Naive thymus-derived CD4-positive, alpha-beta T cell (primary cell): ENCODE measurements at regions not wholly inside any gene's neighbourhood (a gene's known extent, or its start where the extent isn't known, plus 50 kb on each side); places are given as distances from the start of the nearest gene placed in this dataset.

ENCODE experiments used
- ATAC-seq: fragments of 150-1000 bp; cut with Tn5 transposase; 2 replicates; pipeline ENCODE4 v1.10.0; 2021; ENCODE audit warnings: mild to moderate bottlenecking, moderate library complexity
- CTCF ChIA-PET: fragments of 350-600 bp; sonication (Branson Sonifier 250); formaldehyde crosslinking; loops from one replicate; lab custom pipeline; 2021; ENCODE audit warnings: antibody characterized with exemption; lab: Charles Lee
- POLR2A ChIA-PET: fragments of 350-600 bp; sonication (Branson Sonifier 250); formaldehyde crosslinking; loops from one replicate; lab custom pipeline; 2021; ENCODE audit warnings: antibody characterized with exemption, inconsistent platforms; lab: Charles Lee
- DNase-seq, 9 donors: peaks; one replicate each; pipeline versions ENCODE4 v3.0.0 to v3.0.0-alpha.2; 2020 to 2022; ENCODE audit warnings: mixed read lengths in 1 of 9
- H3K27ac ChIP-seq: one replicate; pipeline ENCODE4 v1.7.0; 2013; ENCODE audit warnings: mild to moderate bottlenecking, low read depth, low read length, moderate library complexity
- H3K27me3 ChIP-seq, 2 donors: one replicate each; pipeline ENCODE4 v1.7.0; 2013; ENCODE audit warnings: low read length in 2 of 2, mild to moderate bottlenecking in 2 of 2, moderate library complexity in 2 of 2; ENCODE audit not compliant: control insufficient read depth in 2 of 2, insufficient read depth in 2 of 2
- H3K36me3 ChIP-seq, 3 experiments: 1 replicate in 2 of 3; 2 replicates in 1 of 3; pipeline ENCODE4 v1.7.0; 2013; ENCODE audit warnings: low read length in 3 of 3, mild to moderate bottlenecking in 3 of 3, moderate library complexity in 1 of 3; ENCODE audit not compliant: insufficient read depth in 3 of 3, control insufficient read depth in 2 of 3
- H3K4me1 ChIP-seq, 2 donors: one replicate each; pipeline ENCODE4 v1.7.0; 2013; ENCODE audit warnings: low read length in 2 of 2, mild to moderate bottlenecking in 2 of 2, moderate library complexity in 1 of 2; ENCODE audit not compliant: control insufficient read depth in 2 of 2, insufficient read depth in 2 of 2
- H3K4me3 ChIP-seq: 2 replicates; pipeline ENCODE4 v1.7.0; 2013; ENCODE audit warnings: mild to moderate bottlenecking, low read length
- H3K9me3 ChIP-seq, 3 experiments: 1 replicate in 2 of 3; 2 replicates in 1 of 3; pipeline ENCODE4 v1.7.0; 2013; ENCODE audit warnings: low read length in 3 of 3; ENCODE audit not compliant: control insufficient read depth in 2 of 3
- H3K27ac Mint-ChIP-seq, 9 donors: one replicate each; pipeline ENCODE4 v1.8.0; 2020 to 2022; ENCODE audit warnings: mixed read lengths in 9 of 9, mild to moderate bottlenecking in 8 of 9, moderate library complexity in 5 of 9, inconsistent platforms in 2 of 9
- H3K27me3 Mint-ChIP-seq, 5 donors: one replicate each; pipeline ENCODE4 v1.8.0; 2021 to 2022; ENCODE audit warnings: mixed read lengths in 5 of 5, mild to moderate bottlenecking in 1 of 5
- H3K36me3 Mint-ChIP-seq, 5 donors: one replicate each; pipeline ENCODE4 v1.8.0; 2020 to 2022; ENCODE audit warnings: mixed read lengths in 5 of 5, mild to moderate bottlenecking in 3 of 5, inconsistent platforms in 1 of 5
- H3K4me1 Mint-ChIP-seq, 7 donors: one replicate each; pipeline ENCODE4 v1.8.0; 2020 to 2022; ENCODE audit warnings: mixed read lengths in 7 of 7, mild to moderate bottlenecking in 3 of 7, inconsistent platforms in 1 of 7
- H3K4me3 Mint-ChIP-seq, 10 donors: one replicate each; pipeline ENCODE4 v1.8.0; 2020 to 2022; ENCODE audit warnings: mild to moderate bottlenecking in 10 of 10, mixed read lengths in 10 of 10, moderate library complexity in 6 of 10, inconsistent platforms in 2 of 10
- H3K9me3 Mint-ChIP-seq, 11 donors: one replicate each; pipeline ENCODE4 v1.8.0; 2020 to 2022; ENCODE audit warnings: mixed read lengths in 11 of 11, mild to moderate bottlenecking in 4 of 11, inconsistent platforms in 1 of 11, moderate library complexity in 1 of 11
- intact Hi-C, 2 donors: fragments of 100-400 bp; cut with micrococcal nuclease; formaldehyde crosslinking; loops; one replicate each; pipeline ENCODE4 v1.15.1; 2023

DNA sequence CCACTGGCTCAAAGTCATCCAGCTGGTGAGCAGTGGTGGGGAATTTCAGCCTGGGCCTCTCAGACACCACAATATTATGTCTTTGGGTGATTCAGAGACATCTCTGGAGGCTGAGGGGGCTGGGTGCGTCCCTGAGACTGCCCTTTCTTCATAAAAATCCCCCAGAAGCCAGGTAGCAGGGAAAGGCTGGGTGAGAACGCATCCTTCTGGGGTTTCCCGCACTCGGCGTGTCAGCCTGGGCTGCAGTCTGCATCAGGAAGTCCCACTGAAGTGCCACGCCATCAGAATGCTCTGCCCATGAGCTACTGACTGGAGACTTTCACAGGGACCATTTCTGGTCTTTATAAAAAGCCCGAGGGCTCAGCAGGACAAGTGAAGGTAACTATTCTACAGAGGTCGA lies 148.8 kb upstream of the SLC6A11 start:
- POLR2A ChIA-PET, result no interaction called here
- intact Hi-C loops, result no loop called here
- H3K36me3 Mint-ChIP-seq, result no peaks in the 10 kb centered on the region
- Histone ChIP-seq H3K27ac (no peak overlapping the region), H3K4me3 (no peak overlapping the region), H3K9me3 (no peaks in the 10 kb centered on the region), H3K36me3 (no peaks in the 10 kb centered on the region), H3K4me1 (no peaks in the 10 kb centered on the region), H3K27me3 (no peaks in the 10 kb centered on the region)
- ATAC-seq (no peak), DNase-seq (no peak)
- no peak overlapping the region for H3K27ac Mint-ChIP-seq
- CTCF ChIA-PET, result no interaction called here
- H3K4me3 Mint-ChIP-seq, result no peak overlapping the region
- H3K27me3 Mint-ChIP-seq, result peaks cover 5 to 31% (median 26%) of the 10 kb centered on the region in 5 donors
- H3K9me3 Mint-ChIP-seq, result peaks cover 0 to 3% (median 0%) of the 10 kb centered on the region in 11 donors
- H3K4me1 Mint-ChIP-seq, result peaks cover 0 to 8% (median 6%) of the 10 kb centered on the region in 7 donors

DNA sequence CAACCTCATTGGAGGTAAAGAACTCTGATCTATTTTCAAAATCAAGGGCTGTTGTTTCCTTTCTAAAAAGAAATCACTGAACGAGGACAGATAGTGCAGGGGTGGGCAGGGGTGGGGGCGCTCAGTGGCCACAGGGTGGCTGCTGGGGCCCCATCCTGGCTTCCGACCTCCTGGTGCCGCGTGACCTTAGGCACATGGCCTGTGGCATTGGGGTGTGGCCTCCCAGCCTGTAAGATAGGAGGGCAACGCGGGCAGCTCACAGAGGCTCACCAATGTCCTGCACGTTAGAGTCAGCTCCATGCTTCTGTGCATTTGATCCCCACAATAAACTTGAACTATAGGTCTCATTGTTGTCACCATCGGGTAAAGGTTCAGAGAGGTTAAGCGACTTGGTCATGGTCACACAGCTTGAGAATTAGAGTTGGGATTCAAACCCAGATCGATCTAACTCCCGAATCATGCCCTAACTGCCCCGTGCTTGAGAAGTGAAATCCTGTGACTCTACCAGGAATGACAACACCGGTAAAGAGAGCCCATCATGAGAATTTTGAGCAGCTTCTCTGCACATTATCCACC lies 148.0 kb upstream of the SLC6A11 start:
- Mint-ChIP-seq H3K4me3 (no peak overlapping the region), H3K27me3 (peaks cover 5 to 31% (median 26%) of the 10 kb centered on the region in 5 donors), H3K36me3 (no peaks in the 10 kb centered on the region), H3K27ac (no peak overlapping the region), H3K4me1 (peaks cover 0 to 8% (median 6%) of the 10 kb centered on the region in 7 donors), H3K9me3 (no peaks in the 10 kb centered on the region)
- no peaks in the 10 kb centered on the region for H3K36me3 ChIP-seq
- H3K4me1 ChIP-seq, result no peaks in the 10 kb centered on the region
- intact Hi-C loops, result no loop called here
- H3K27ac ChIP-seq, result no peak overlapping the region
- no peak for DNase-seq
- ChIA-PET POLR2A (no interaction called here), CTCF (no interaction called here)
- no peaks in the 10 kb centered on the region for H3K27me3 ChIP-seq
- H3K9me3 ChIP-seq, result no peaks in the 10 kb centered on the region
- H3K4me3 ChIP-seq, result no peak overlapping the region
- no peak for ATAC-seq

DNA sequence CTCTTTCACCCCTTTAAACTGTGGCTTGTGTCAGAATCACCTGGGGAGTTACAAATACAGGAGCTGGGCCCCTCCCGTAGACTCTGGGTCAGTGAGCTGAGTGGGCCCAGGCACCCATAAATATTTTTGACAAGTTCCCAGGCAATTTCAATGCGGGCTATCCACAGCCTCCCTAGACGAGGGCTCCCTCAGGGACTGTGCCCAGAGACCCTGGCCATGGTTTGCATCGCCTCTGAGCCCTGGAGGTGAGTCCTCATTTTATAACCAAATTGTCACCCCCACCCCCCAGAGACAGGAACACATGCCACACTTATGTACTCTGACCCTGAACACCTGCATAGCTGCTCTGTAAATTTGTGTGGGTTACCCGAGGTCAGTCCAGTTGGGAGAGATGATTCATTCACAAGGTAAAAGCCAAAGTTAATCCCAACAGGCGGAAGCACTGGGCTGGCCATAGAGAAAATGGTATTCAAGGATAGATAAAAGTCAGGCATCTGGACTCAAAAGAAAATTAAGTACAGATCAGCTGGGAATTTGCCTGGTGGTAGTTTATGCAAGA lies 146.5 kb upstream of the SLC6A11 start:
- CTCF ChIA-PET, result no interaction called here

DNA sequence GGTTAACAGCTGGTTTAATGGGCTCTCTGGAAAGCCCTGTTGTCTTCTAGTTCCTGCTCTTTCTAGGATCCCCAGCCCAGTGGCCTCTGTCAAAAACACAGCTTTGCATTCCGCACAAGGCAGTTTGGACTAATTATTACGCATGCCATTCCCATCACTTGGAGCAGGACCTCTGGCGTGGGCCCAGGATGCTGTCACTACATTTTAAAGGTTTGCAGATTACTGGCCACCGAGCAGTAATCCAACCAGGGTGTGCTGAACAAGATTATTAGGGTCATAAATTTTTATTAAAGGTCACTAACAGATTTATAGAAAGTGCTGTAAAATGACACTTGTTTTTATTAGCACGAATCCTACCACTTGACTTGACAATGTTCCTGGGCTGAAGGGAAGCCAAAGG lies 143.6 kb upstream of the SLC6A11 start:
- Mint-ChIP-seq H3K27me3 (peaks cover 0 to 15% (median 11%) of the 10 kb centered on the region in 5 donors), H3K4me1 (peaks cover 0 to 7% (median 0%) of the 10 kb centered on the region in 7 donors), H3K27ac (no peak overlapping the region), H3K9me3 (no peaks in the 10 kb centered on the region), H3K36me3 (no peaks in the 10 kb centered on the region), H3K4me3 (no peak overlapping the region)
- DNase-seq (no peak), ATAC-seq (no peak)
- Histone ChIP-seq H3K36me3 (no peaks in the 10 kb centered on the region), H3K4me1 (no peaks in the 10 kb centered on the region), H3K27ac (no peak overlapping the region), H3K4me3 (no peak overlapping the region), H3K9me3 (no peaks in the 10 kb centered on the region), H3K27me3 (no peaks in the 10 kb centered on the region)
- ChIA-PET CTCF (no interaction called here), POLR2A (no interaction called here)
- intact Hi-C loops, result no loop called here

More for the DNA sequence above, 146.5 kb upstream of the SLC6A11 start:
- no peak overlapping the region for H3K27ac Mint-ChIP-seq
- H3K9me3 ChIP-seq, result no peaks in the 10 kb centered on the region
- no peaks in the 10 kb centered on the region for H3K27me3 ChIP-seq
- H3K4me1 Mint-ChIP-seq, result peaks cover 0 to 8% (median 7%) of the 10 kb centered on the region in 7 donors
- POLR2A ChIA-PET, result no interaction called here
- H3K36me3 Mint-ChIP-seq, result no peaks in the 10 kb centered on the region
- H3K36me3 ChIP-seq, result no peaks in the 10 kb centered on the region
- peaks cover 7 to 32% (median 22%) of the 10 kb centered on the region in 5 donors for H3K27me3 Mint-ChIP-seq
- no peaks in the 10 kb centered on the region for H3K9me3 Mint-ChIP-seq
- H3K4me3 Mint-ChIP-seq, result no peak overlapping the region
- H3K27ac ChIP-seq, result no peak overlapping the region
- intact Hi-C loops, result no loop called here
- no peaks in the 10 kb centered on the region for H3K4me1 ChIP-seq
- ATAC-seq (no peak), DNase-seq (no peak)
- no peak overlapping the region for H3K4me3 ChIP-seq

DNA sequence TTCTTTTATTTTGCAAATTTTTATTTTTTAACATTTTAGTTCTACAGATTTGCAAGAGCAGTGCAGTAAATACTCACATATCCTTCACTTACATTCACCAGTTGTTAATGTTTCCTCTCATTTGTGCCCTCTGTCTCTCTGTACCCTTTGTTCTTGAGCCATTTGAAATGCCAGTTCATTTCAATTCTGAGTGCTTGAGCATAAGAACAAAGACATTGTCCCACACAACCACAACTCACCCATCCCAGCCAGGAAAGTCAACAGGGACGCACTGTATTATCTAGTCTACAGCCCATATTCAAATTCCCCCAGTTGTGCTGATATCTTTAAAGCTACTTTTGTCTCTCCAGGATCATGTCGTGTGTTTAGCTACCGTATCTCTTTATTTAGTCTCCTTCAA lies 141.4 kb upstream of the SLC6A11 start:
- ChIA-PET POLR2A (no interaction called here), CTCF (no interaction called here)
- Mint-ChIP-seq H3K36me3 (no peaks in the 10 kb centered on the region), H3K9me3 (no peaks in the 10 kb centered on the region), H3K4me1 (peaks cover 0 to 7% (median 0%) of the 10 kb centered on the region in 7 donors), H3K4me3 (no peak overlapping the region), H3K27me3 (peaks cover 0 to 15% (median 6%) of the 10 kb centered on the region in 5 donors), H3K27ac (no peak overlapping the region)
- Histone ChIP-seq H3K27ac (no peak overlapping the region), H3K4me3 (no peak overlapping the region), H3K27me3 (no peaks in the 10 kb centered on the region), H3K36me3 (no peaks in the 10 kb centered on the region), H3K4me1 (no peaks in the 10 kb centered on the region), H3K9me3 (no peaks in the 10 kb centered on the region)
- intact Hi-C loops, result no loop called here
- ATAC-seq (no peak), DNase-seq (no peak)

DNA sequence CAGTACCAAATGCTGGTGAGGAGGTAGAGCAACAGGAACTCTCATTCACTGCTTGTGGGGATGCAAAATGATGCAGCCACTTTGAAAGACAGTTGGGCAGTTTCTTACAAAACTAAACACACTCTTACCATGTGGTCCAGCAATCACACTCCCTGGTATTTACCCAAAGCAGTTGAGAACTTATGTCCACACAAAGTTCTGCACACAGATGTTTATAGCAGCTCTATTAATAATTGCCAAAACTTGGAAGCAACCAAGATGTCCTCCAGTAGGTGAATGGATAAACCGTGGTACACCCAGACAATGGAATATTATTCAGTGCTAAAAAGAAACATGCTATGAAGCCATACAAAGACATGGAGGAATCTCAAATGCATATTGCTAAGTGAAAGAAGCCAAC lies 139.1 kb upstream of the SLC6A11 start:
- Histone ChIP-seq H3K4me3 (no peak overlapping the region), H3K9me3 (no peaks in the 10 kb centered on the region), H3K27ac (no peak overlapping the region), H3K27me3 (no peaks in the 10 kb centered on the region), H3K36me3 (no peaks in the 10 kb centered on the region), H3K4me1 (no peaks in the 10 kb centered on the region)
- H3K27me3 Mint-ChIP-seq, result peaks cover 0 to 15% (median 6%) of the 10 kb centered on the region in 5 donors
- ChIA-PET POLR2A (no interaction called here), CTCF (no interaction called here)
- peaks cover 0 to 7% (median 0%) of the 10 kb centered on the region in 7 donors for H3K4me1 Mint-ChIP-seq
- no peak overlapping the region for H3K4me3 Mint-ChIP-seq
- H3K9me3 Mint-ChIP-seq, result peaks cover 0 to 3% (median 0%) of the 10 kb centered on the region in 11 donors
- DNase-seq (no peak), ATAC-seq (no peak)
- intact Hi-C loops, result no loop called here
- H3K27ac Mint-ChIP-seq, result no peak overlapping the region
- no peaks in the 10 kb centered on the region for H3K36me3 Mint-ChIP-seq

DNA sequence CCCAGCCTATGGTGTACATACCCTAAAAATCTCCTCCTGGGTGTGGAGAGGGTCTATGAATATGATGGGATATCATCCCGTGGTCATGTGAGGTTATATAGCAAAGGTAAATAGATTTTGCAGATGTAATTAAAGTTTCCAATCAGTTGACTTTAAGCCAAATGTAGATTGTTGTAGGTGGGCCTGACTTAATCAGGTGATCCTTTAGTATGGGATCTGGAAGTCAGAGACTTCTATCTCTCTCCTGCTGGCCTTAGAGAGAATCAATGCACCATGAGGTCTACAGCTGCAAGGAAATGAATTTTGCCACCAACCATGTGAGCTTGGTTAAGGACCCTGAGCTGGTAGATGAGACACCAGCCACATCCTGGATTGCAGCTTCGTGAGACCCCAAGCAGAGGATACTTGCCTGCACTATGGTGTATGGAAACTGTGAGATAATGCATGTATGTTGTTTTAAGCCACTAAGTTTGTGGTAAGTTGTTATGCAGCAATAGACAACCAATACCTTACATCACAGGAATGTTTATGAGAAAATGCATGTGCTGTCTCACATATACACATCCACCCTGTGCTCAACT lies 137.1 kb upstream of the SLC6A11 start:
- Histone ChIP-seq H3K4me3 (no peak overlapping the region), H3K27ac (no peak overlapping the region), H3K4me1 (no peaks in the 10 kb centered on the region), H3K9me3 (no peaks in the 10 kb centered on the region), H3K36me3 (no peaks in the 10 kb centered on the region), H3K27me3 (no peaks in the 10 kb centered on the region)
- H3K9me3 Mint-ChIP-seq, result peaks cover 0 to 3% (median 0%) of the 10 kb centered on the region in 11 donors
- H3K4me1 Mint-ChIP-seq, result no peaks in the 10 kb centered on the region
- no peaks in the 10 kb centered on the region for H3K36me3 Mint-ChIP-seq
- peaks cover 0 to 11% (median 7%) of the 10 kb centered on the region in 5 donors for H3K27me3 Mint-ChIP-seq
- intact Hi-C loops, result no loop called here
- H3K4me3 Mint-ChIP-seq, result no peak overlapping the region
- ATAC-seq (no peak), DNase-seq (no peak)
- H3K27ac Mint-ChIP-seq, result no peak overlapping the region
- ChIA-PET POLR2A (no interaction called here), CTCF (no interaction called here)
